ENCODE measurements at regions not wholly inside any gene's neighbourhood (a gene's known extent, or its start where the extent isn't known, plus 50 kb on each side); places are given as distances from the start of the nearest gene placed in this dataset.

GRCh38 chr4:130576218-130576617, 1480.3 kb downstream of the C4orf33 start:
- no peak overlapping the region for H3K4me2 ChIP-seq (ENCODE audit: low read length)
- no peak overlapping the region for H3K4me3 ChIP-seq (ENCODE audit: low read length)
- no peak overlapping the region for H4K8ac ChIP-seq (ENCODE audit: low read depth, low read length)
- no peaks in the 10 kb centered on the region for H3K27me3 ChIP-seq (ENCODE audit: insufficient read depth, low read length, poor library complexity)
- H2BK120ac ChIP-seq (ENCODE audit: low read depth, low read length), result no peak overlapping the region
- no peak overlapping the region for H3K9ac ChIP-seq (ENCODE audit: low read length)
- H3K56ac ChIP-seq (ENCODE audit: low read length), result no peak overlapping the region
- no CpG with 5 or more reads among the region's 1 CpG for WGBS (ENCODE audit: extremely low coverage, insufficient coverage, low lambda C conversion rate)
- no peak overlapping the region for H3K27ac ChIP-seq (ENCODE audit: low read depth, low read length)
- H4K5ac ChIP-seq (ENCODE audit: low read length), result no peak overlapping the region
- H2AK5ac ChIP-seq (ENCODE audit: low read length), result no peak overlapping the region
- H3K23ac ChIP-seq (ENCODE audit: low read length), result no peak overlapping the region
- no peaks in the 10 kb centered on the region for H3K4me1 ChIP-seq (ENCODE audit: control insufficient read depth, low read depth, low read length)
- H3K79me2 ChIP-seq (ENCODE audit: control insufficient read depth, insufficient read depth, low read length), result no peaks in the 10 kb centered on the region
- H3K79me1 ChIP-seq (ENCODE audit: low read length), result no peaks in the 10 kb centered on the region
- no peak overlapping the region for H2BK5ac ChIP-seq (ENCODE audit: low read length)
- H3K36me3 ChIP-seq (ENCODE audit: control insufficient read depth, insufficient read depth, low read length), result no peaks in the 10 kb centered on the region
- DNase-seq, result peak; percentile 81
- H3K4ac ChIP-seq (ENCODE audit: low read depth, low read length), result no peak overlapping the region
- H2BK15ac ChIP-seq (replicated peaks; ENCODE audit: low read depth), result no peak overlapping the region
- H3K18ac ChIP-seq (ENCODE audit: low read length), result no peak overlapping the region

GRCh38 chr4:130591091-130591490, 1495.1 kb downstream of the C4orf33 start:
- H3K4me2 ChIP-seq (ENCODE audit: low read length), result no peak overlapping the region
- H4K8ac ChIP-seq (ENCODE audit: low read depth, low read length), result no peak overlapping the region
- no peak overlapping the region for H3K27ac ChIP-seq (ENCODE audit: low read depth, low read length)
- DNase-seq, result no peak
- no peak overlapping the region for H3K4ac ChIP-seq (ENCODE audit: low read depth, low read length)
- no peak overlapping the region for H2AK5ac ChIP-seq (ENCODE audit: low read length)
- no peak overlapping the region for H3K23ac ChIP-seq (ENCODE audit: low read length)
- H3K18ac ChIP-seq (ENCODE audit: low read length), result no peak overlapping the region
- H3K36me3 ChIP-seq (ENCODE audit: control insufficient read depth, insufficient read depth, low read length), result no peaks in the 10 kb centered on the region
- H3K79me1 ChIP-seq (ENCODE audit: low read length), result no peaks in the 10 kb centered on the region
- H3K9ac ChIP-seq (ENCODE audit: low read length), result no peak overlapping the region
- H3K79me2 ChIP-seq (ENCODE audit: control insufficient read depth, insufficient read depth, low read length), result no peaks in the 10 kb centered on the region
- no peak overlapping the region for H4K5ac ChIP-seq (ENCODE audit: low read length)
- H2BK5ac ChIP-seq (ENCODE audit: low read length), result no peak overlapping the region
- H2BK120ac ChIP-seq (ENCODE audit: low read depth, low read length), result no peak overlapping the region
- H3K27me3 ChIP-seq (ENCODE audit: insufficient read depth, low read length, poor library complexity), result no peaks in the 10 kb centered on the region
- H2BK15ac ChIP-seq (replicated peaks; ENCODE audit: low read depth), result no peak overlapping the region
- H3K4me3 ChIP-seq (ENCODE audit: low read length), result no peak overlapping the region
- H3K56ac ChIP-seq (ENCODE audit: low read length), result no peak overlapping the region
- no CpG with 5 or more reads among the region's 2 CpGs for WGBS (ENCODE audit: extremely low coverage, insufficient coverage, low lambda C conversion rate)
- no peaks in the 10 kb centered on the region for H3K4me1 ChIP-seq (ENCODE audit: control insufficient read depth, low read depth, low read length)

GRCh38 chr4:130600706-130601105, 1504.8 kb downstream of the C4orf33 start:
- Histone ChIP-seq H3K4me2 (ENCODE audit: low read length) (no peak overlapping the region), H2AK5ac (ENCODE audit: low read length) (no peak overlapping the region), H3K4me1 (ENCODE audit: control insufficient read depth, low read depth, low read length) (no peaks in the 10 kb centered on the region), H2BK15ac (replicated peaks; ENCODE audit: low read depth) (no peak overlapping the region), H4K5ac (ENCODE audit: low read length) (no peak overlapping the region), H3K4ac (ENCODE audit: low read depth, low read length) (no peak overlapping the region), H3K36me3 (ENCODE audit: control insufficient read depth, insufficient read depth, low read length) (no peaks in the 10 kb centered on the region), H3K79me2 (ENCODE audit: control insufficient read depth, insufficient read depth, low read length) (no peaks in the 10 kb centered on the region), H3K79me1 (ENCODE audit: low read length) (no peaks in the 10 kb centered on the region), H3K4me3 (ENCODE audit: low read length) (no peak overlapping the region), H3K27ac (ENCODE audit: low read depth, low read length) (no peak overlapping the region), H4K8ac (ENCODE audit: low read depth, low read length) (no peak overlapping the region), H3K18ac (ENCODE audit: low read length) (no peak overlapping the region), H2BK120ac (ENCODE audit: low read depth, low read length) (no peak overlapping the region), H3K9ac (ENCODE audit: low read length) (no peak overlapping the region), H3K27me3 (ENCODE audit: insufficient read depth, low read length, poor library complexity) (no peaks in the 10 kb centered on the region), H2BK5ac (ENCODE audit: low read length) (no peak overlapping the region), H3K56ac (ENCODE audit: low read length) (no peak overlapping the region), H3K23ac (ENCODE audit: low read length) (no peak overlapping the region)
- WGBS (ENCODE audit: extremely low coverage, insufficient coverage, low lambda C conversion rate), result no CpG with 5 or more reads among the region's 4 CpGs
- DNase-seq, result no peak

GRCh38 chr4:130603043-130603442, 1507.1 kb downstream of the C4orf33 start:
- DNase-seq, result no peak
- Histone ChIP-seq H3K56ac (ENCODE audit: low read length) (no peak overlapping the region), H2BK5ac (ENCODE audit: low read length) (no peak overlapping the region), H3K4me2 (ENCODE audit: low read length) (no peak overlapping the region), H3K4ac (ENCODE audit: low read depth, low read length) (no peak overlapping the region), H3K18ac (ENCODE audit: low read length) (no peak overlapping the region), H3K27me3 (ENCODE audit: insufficient read depth, low read length, poor library complexity) (no peaks in the 10 kb centered on the region), H2AK5ac (ENCODE audit: low read length) (no peak overlapping the region), H3K79me2 (ENCODE audit: control insufficient read depth, insufficient read depth, low read length) (no peaks in the 10 kb centered on the region), H3K27ac (ENCODE audit: low read depth, low read length) (no peak overlapping the region), H2BK15ac (replicated peaks; ENCODE audit: low read depth) (no peak overlapping the region), H3K4me3 (ENCODE audit: low read length) (no peak overlapping the region), H2BK120ac (ENCODE audit: low read depth, low read length) (no peak overlapping the region), H3K79me1 (ENCODE audit: low read length) (no peaks in the 10 kb centered on the region), H3K36me3 (ENCODE audit: control insufficient read depth, insufficient read depth, low read length) (no peaks in the 10 kb centered on the region), H4K5ac (ENCODE audit: low read length) (no peak overlapping the region), H3K23ac (ENCODE audit: low read length) (no peak overlapping the region), H4K8ac (ENCODE audit: low read depth, low read length) (no peak overlapping the region), H3K9ac (ENCODE audit: low read length) (no peak overlapping the region), H3K4me1 (ENCODE audit: control insufficient read depth, low read depth, low read length) (no peaks in the 10 kb centered on the region)
- no CpG with 5 or more reads among the region's 3 CpGs for WGBS (ENCODE audit: extremely low coverage, insufficient coverage, low lambda C conversion rate)

GRCh38 chr4:130608121-130608520, 1512.2 kb downstream of the C4orf33 start:
- no peak overlapping the region for H3K27ac ChIP-seq (ENCODE audit: low read depth, low read length)
- H4K8ac ChIP-seq (ENCODE audit: low read depth, low read length), result no peak overlapping the region
- no CpG with 5 or more reads among the region's 3 CpGs for WGBS (ENCODE audit: extremely low coverage, insufficient coverage, low lambda C conversion rate)
- H2AK5ac ChIP-seq (ENCODE audit: low read length), result no peak overlapping the region
- H3K18ac ChIP-seq (ENCODE audit: low read length), result no peak overlapping the region
- H3K23ac ChIP-seq (ENCODE audit: low read length), result no peak overlapping the region
- H3K36me3 ChIP-seq (ENCODE audit: control insufficient read depth, insufficient read depth, low read length), result no peaks in the 10 kb centered on the region
- H3K9ac ChIP-seq (ENCODE audit: low read length), result no peak overlapping the region
- no peak overlapping the region for H3K4me3 ChIP-seq (ENCODE audit: low read length)
- H3K27me3 ChIP-seq (ENCODE audit: insufficient read depth, low read length, poor library complexity), result no peaks in the 10 kb centered on the region
- H3K4me2 ChIP-seq (ENCODE audit: low read length), result no peak overlapping the region
- no peaks in the 10 kb centered on the region for H3K79me1 ChIP-seq (ENCODE audit: low read length)
- no peak for DNase-seq
- no peak overlapping the region for H4K5ac ChIP-seq (ENCODE audit: low read length)
- H2BK120ac ChIP-seq (ENCODE audit: low read depth, low read length), result no peak overlapping the region
- H2BK5ac ChIP-seq (ENCODE audit: low read length), result no peak overlapping the region
- H3K79me2 ChIP-seq (ENCODE audit: control insufficient read depth, insufficient read depth, low read length), result no peaks in the 10 kb centered on the region
- no peak overlapping the region for H3K4ac ChIP-seq (ENCODE audit: low read depth, low read length)
- H3K56ac ChIP-seq (ENCODE audit: low read length), result no peak overlapping the region
- H3K4me1 ChIP-seq (ENCODE audit: control insufficient read depth, low read depth, low read length), result no peaks in the 10 kb centered on the region
- H2BK15ac ChIP-seq (replicated peaks; ENCODE audit: low read depth), result no peak overlapping the region

- DNase-seq, result no peak
- Histone ChIP-seq H4K5ac (ENCODE audit: low read length) (no peak overlapping the region), H3K56ac (ENCODE audit: low read length) (no peak overlapping the region), H3K79me2 (ENCODE audit: control insufficient read depth, insufficient read depth, low read length) (no peaks in the 10 kb centered on the region), H3K4me1 (ENCODE audit: control insufficient read depth, low read depth, low read length) (no peaks in the 10 kb centered on the region), H4K8ac (ENCODE audit: low read depth, low read length) (no peak overlapping the region), H3K4ac (ENCODE audit: low read depth, low read length) (no peak overlapping the region), H3K79me1 (ENCODE audit: low read length) (no peaks in the 10 kb centered on the region), H3K27ac (ENCODE audit: low read depth, low read length) (no peak overlapping the region), H3K36me3 (ENCODE audit: control insufficient read depth, insufficient read depth, low read length) (no peaks in the 10 kb centered on the region), H3K27me3 (ENCODE audit: insufficient read depth, low read length, poor library complexity) (no peaks in the 10 kb centered on the region), H3K4me3 (ENCODE audit: low read length) (no peak overlapping the region), H2BK15ac (replicated peaks; ENCODE audit: low read depth) (no peak overlapping the region), H2BK120ac (ENCODE audit: low read depth, low read length) (no peak overlapping the region), H3K4me2 (ENCODE audit: low read length) (no peak overlapping the region), H2BK5ac (ENCODE audit: low read length) (no peak overlapping the region), H2AK5ac (ENCODE audit: low read length) (no peak overlapping the region), H3K9ac (ENCODE audit: low read length) (no peak overlapping the region), H3K18ac (ENCODE audit: low read length) (no peak overlapping the region), H3K23ac (ENCODE audit: low read length) (no peak overlapping the region)
- 100% methylated on average over 2 of the region's 2 CpGs for WGBS (ENCODE audit: extremely low coverage, insufficient coverage, low lambda C conversion rate)
These were observed 1532.6 kb downstream of the C4orf33 start for GRCh38 chr4:130628531-130628930.
